ENCODE measurements at regions not wholly inside any gene's neighbourhood (a gene's known extent, or its start where the extent isn't known, plus 50 kb on each side); places are given as distances from the start of the nearest gene placed in this dataset.

DNA sequence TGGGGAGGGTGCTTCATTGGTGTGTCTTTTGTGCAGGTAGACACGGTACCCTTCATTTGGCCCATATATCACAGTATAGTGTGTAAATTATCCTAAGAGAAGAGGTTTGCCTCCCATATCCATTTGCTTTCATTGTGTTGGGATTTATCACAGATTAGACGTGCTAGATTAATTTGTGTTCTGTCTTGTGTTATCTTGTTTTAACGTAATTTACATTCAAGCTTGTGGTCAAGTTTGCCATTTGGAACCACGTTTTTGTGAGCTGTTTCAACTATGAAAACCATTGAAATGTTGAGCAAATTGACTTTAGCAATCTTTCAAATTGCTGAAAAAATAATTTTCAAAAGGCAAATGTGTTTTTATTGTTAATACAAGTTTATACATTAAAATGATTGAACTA, 1826.5 kb downstream of the SLITRK5 start:
- no peak for TF ChIP-seq GABPA (IDR thresholded peaks at IDR 0.05; ENCODE audit: low read depth)
- TF ChIP-seq, protein P1, sequence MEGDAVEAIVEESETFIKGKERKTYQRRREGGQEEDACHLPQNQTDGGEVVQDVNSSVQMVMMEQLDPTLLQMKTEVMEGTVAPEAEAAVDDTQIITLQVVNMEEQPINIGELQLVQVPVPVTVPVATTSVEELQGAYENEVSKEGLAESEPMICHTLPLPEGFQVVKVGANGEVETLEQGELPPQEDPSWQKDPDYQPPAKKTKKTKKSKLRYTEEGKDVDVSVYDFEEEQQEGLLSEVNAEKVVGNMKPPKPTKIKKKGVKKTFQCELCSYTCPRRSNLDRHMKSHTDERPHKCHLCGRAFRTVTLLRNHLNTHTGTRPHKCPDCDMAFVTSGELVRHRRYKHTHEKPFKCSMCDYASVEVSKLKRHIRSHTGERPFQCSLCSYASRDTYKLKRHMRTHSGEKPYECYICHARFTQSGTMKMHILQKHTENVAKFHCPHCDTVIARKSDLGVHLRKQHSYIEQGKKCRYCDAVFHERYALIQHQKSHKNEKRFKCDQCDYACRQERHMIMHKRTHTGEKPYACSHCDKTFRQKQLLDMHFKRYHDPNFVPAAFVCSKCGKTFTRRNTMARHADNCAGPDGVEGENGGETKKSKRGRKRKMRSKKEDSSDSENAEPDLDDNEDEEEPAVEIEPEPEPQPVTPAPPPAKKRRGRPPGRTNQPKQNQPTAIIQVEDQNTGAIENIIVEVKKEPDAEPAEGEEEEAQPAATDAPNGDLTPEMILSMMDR (IDR thresholded peaks at IDR 0.05; ENCODE audit: insufficient read depth, low read length): no peak
- no peak for TF ChIP-seq POLR2AphosphoS5 (IDR thresholded peaks at IDR 0.05; ENCODE audit: low read depth)
- TF ChIP-seq, protein P2, sequence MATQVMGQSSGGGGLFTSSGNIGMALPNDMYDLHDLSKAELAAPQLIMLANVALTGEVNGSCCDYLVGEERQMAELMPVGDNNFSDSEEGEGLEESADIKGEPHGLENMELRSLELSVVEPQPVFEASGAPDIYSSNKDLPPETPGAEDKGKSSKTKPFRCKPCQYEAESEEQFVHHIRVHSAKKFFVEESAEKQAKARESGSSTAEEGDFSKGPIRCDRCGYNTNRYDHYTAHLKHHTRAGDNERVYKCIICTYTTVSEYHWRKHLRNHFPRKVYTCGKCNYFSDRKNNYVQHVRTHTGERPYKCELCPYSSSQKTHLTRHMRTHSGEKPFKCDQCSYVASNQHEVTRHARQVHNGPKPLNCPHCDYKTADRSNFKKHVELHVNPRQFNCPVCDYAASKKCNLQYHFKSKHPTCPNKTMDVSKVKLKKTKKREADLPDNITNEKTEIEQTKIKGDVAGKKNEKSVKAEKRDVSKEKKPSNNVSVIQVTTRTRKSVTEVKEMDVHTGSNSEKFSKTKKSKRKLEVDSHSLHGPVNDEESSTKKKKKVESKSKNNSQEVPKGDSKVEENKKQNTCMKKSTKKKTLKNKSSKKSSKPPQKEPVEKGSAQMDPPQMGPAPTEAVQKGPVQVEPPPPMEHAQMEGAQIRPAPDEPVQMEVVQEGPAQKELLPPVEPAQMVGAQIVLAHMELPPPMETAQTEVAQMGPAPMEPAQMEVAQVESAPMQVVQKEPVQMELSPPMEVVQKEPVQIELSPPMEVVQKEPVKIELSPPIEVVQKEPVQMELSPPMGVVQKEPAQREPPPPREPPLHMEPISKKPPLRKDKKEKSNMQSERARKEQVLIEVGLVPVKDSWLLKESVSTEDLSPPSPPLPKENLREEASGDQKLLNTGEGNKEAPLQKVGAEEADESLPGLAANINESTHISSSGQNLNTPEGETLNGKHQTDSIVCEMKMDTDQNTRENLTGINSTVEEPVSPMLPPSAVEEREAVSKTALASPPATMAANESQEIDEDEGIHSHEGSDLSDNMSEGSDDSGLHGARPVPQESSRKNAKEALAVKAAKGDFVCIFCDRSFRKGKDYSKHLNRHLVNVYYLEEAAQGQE (IDR thresholded peaks at IDR 0.05; ENCODE audit: insufficient replicate concordance, low read depth): no peak
- TF ChIP-seq SPI1 (IDR thresholded peaks at IDR 0.05; ENCODE audit: borderline replicate concordance, low read depth): no peak
